ENCODE measurements at regions not wholly inside any gene's neighbourhood (a gene's known extent, or its start where the extent isn't known, plus 50 kb on each side); places are given as distances from the start of the nearest gene placed in this dataset.
"Not testable (repeated sequence)": the region's sequence is repeated elsewhere in the genome, so short reads cannot be mapped to it uniquely, and the experiment has no call there.

- no peak for DNase-seq (ENCODE audit: low spot score)
Measured at GRCh38 chr10:37067576-37067975, 57.8 kb upstream of the ANKRD30A start.

- DNase-seq (ENCODE audit: low spot score) = not testable (repeated sequence)
Measured at GRCh38 chr10:37062296-37062695, 63.1 kb upstream of the ANKRD30A start.

- no peak for DNase-seq (ENCODE audit: low spot score)
Measured at GRCh38 chr10:37057261-37057660, 68.1 kb upstream of the ANKRD30A start.

- no peak for DNase-seq (ENCODE audit: low spot score)
Measured at GRCh38 chr10:37053476-37053875, 71.9 kb upstream of the ANKRD30A start.

- not testable (repeated sequence) for DNase-seq (ENCODE audit: low spot score)
Measured at GRCh38 chr10:37049982-37050381, 75.4 kb upstream of the ANKRD30A start.

GRCh38 chr10:37044319-37044718, 81.1 kb upstream of the ANKRD30A start:
- DNase-seq (ENCODE audit: low spot score) = not testable (repeated sequence)

GRCh38 chr10:37035853-37036252, 89.5 kb upstream of the ANKRD30A start:
- DNase-seq (ENCODE audit: low spot score) = no peak

- DNase-seq (ENCODE audit: low spot score) = no peak
Measured at GRCh38 chr10:37015498-37015897, 109.9 kb upstream of the ANKRD30A start.

GRCh38 chr10:37010741-37011140, 114.7 kb upstream of the ANKRD30A start:
- DNase-seq (ENCODE audit: low spot score) = no peak

- not testable (repeated sequence) for DNase-seq (ENCODE audit: low spot score)
Measured at GRCh38 chr10:37008276-37008675, 117.1 kb upstream of the ANKRD30A start.

- DNase-seq (ENCODE audit: low spot score) = no peak
Measured at GRCh38 chr10:37003126-37003525, 122.3 kb upstream of the ANKRD30A start.

- not testable (repeated sequence) for DNase-seq (ENCODE audit: low spot score)
Measured at GRCh38 chr10:36995806-36996205, 129.6 kb upstream of the ANKRD30A start.

- no peak for DNase-seq (ENCODE audit: low spot score)
Measured at GRCh38 chr10:36994886-36995285, 130.5 kb upstream of the ANKRD30A start.

- no peak for DNase-seq (ENCODE audit: low spot score)
Measured at GRCh38 chr10:36989233-36989632, 136.2 kb upstream of the ANKRD30A start.

GRCh38 chr10:36946598-36946997, 178.8 kb upstream of the ANKRD30A start:
- DNase-seq (ENCODE audit: low spot score) = no peak

- no peak for DNase-seq (ENCODE audit: low spot score)
Measured at GRCh38 chr10:36943544-36943943, 181.9 kb upstream of the ANKRD30A start.

- DNase-seq (ENCODE audit: low spot score) = no peak
Measured at GRCh38 chr10:36942616-36943015, 182.8 kb upstream of the ANKRD30A start.

GRCh38 chr10:36903040-36903439, 222.4 kb upstream of the ANKRD30A start:
- DNase-seq (ENCODE audit: low spot score) = no peak

GRCh38 chr10:36899652-36900051, 225.7 kb upstream of the ANKRD30A start:
- DNase-seq (ENCODE audit: low spot score) = no peak

GRCh38 chr10:36888925-36889573, 236.3 kb upstream of the ANKRD30A start:
- peak; percentile 30 for DNase-seq (ENCODE audit: low spot score)

- DNase-seq (ENCODE audit: low spot score) = no peak
Measured at GRCh38 chr10:36886303-36886891, 239.0 kb upstream of the ANKRD30A start.

GRCh38 chr10:36885746-36886145, 239.7 kb upstream of the ANKRD30A start:
- no peak for DNase-seq (ENCODE audit: low spot score)

- DNase-seq (ENCODE audit: low spot score) = no peak
Measured at GRCh38 chr10:36882781-36883180, 242.6 kb upstream of the ANKRD30A start.

GRCh38 chr10:36880898-36881297, 244.5 kb upstream of the ANKRD30A start:
- peak; percentile 1 for DNase-seq (ENCODE audit: low spot score)
